Fibroblast of the aortic adventitia (primary cell): ENCODE measurements at regions not wholly inside any gene's neighbourhood (a gene's known extent, or its start where the extent isn't known, plus 50 kb on each side); places are given as distances from the start of the nearest gene placed in this dataset.

Source experiments
- DNase-seq: peaks from one replicate; pipeline ENCODE4 v3.0.0-alpha.2; 2010; ENCODE audit warnings: low read depth
- H3K4me3 ChIP-seq: 2 replicates; pipeline ENCODE4 v1.5.1; 2011; ENCODE audit warnings: low read depth, mild to moderate bottlenecking, control low read depth, low read length, moderate library complexity
- CTCF ChIP-seq: IDR thresholded peaks from 2 replicates; pipeline ENCODE4 v1.5.1; 2011; ENCODE audit warnings: mild to moderate bottlenecking, low read length, control low read depth, inconsistent platforms; ENCODE audit not compliant: insufficient read depth

GRCh38 chr6:50653253-50653652 is 60.1 kb upstream of the TFAP2D start:
- no peak for TF ChIP-seq CTCF
- no peak overlapping the region for H3K4me3 ChIP-seq
- DNase-seq, result no peak

GRCh38 chr6:50654155-50654554 is 59.2 kb upstream of the TFAP2D start:
- no peak overlapping the region for H3K4me3 ChIP-seq
- no peak for DNase-seq
- no peak for TF ChIP-seq CTCF

DNA sequence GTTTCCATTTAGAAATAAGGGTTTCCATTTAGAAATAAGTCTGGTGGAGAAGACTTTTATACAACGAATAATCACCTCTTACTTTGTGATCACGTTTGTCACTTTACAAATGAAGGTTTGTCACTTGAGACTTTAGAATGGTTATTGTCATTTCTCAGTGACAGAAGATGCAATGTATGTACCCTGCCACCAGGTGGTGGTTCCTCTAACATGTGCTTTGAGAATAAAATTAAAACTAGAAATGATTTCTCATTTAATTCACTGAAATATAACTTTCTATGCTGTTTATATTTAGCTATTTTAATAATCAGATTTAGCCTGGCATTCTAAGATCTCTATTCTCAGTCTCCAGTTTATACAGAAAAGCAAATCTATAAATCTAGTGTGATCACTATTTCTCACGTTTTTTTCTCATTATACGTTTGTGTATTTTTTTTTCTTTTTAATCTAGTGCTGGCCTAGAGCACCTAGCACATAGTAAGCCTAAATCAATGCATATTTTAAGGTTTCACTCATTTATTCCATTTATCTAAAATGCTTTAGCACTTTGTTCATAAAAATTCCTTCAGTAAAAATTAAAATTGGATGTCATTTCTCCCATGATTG is 57.4 kb upstream of the TFAP2D start:
- H3K4me3 ChIP-seq, result no peak overlapping the region
- peak; percentile 46 for TF ChIP-seq CTCF
- DNase-seq, result peak; percentile 0

DNA sequence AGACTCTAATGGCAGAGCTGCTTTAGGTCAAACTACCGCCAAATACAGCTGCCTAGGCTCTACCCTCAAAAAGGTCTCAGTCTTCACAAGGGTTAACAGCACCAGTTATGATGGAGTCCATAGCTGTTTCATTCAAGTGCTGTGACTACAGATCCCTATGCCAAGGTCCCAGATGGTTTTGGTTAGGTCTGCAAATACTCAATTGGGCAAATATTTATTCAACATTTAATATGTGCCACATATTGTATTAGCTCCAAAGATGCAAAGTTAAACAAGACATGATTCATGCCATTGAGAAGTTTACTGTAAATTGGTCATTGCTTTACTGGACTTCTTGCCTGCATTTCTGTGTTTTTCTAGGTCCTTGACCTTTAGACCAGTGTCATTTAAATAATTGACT is 55.8 kb upstream of the TFAP2D start:
- H3K4me3 ChIP-seq, result no peak overlapping the region
- no peak for TF ChIP-seq CTCF
- DNase-seq, result peak; percentile 4

GRCh38 chr6:50658561-50658960 is 54.8 kb upstream of the TFAP2D start:
- TF ChIP-seq CTCF, result no peak
- no peak overlapping the region for H3K4me3 ChIP-seq
- no peak for DNase-seq

GRCh38 chr6:50661636-50662035 is 51.7 kb upstream of the TFAP2D start:
- DNase-seq, result peak; percentile 1
- no peak for TF ChIP-seq CTCF
- H3K4me3 ChIP-seq, result no peak overlapping the region
